ENCODE measurements at regions not wholly inside any gene's neighbourhood (a gene's known extent, or its start where the extent isn't known, plus 50 kb on each side); places are given as distances from the start of the nearest gene placed in this dataset.

DNA sequence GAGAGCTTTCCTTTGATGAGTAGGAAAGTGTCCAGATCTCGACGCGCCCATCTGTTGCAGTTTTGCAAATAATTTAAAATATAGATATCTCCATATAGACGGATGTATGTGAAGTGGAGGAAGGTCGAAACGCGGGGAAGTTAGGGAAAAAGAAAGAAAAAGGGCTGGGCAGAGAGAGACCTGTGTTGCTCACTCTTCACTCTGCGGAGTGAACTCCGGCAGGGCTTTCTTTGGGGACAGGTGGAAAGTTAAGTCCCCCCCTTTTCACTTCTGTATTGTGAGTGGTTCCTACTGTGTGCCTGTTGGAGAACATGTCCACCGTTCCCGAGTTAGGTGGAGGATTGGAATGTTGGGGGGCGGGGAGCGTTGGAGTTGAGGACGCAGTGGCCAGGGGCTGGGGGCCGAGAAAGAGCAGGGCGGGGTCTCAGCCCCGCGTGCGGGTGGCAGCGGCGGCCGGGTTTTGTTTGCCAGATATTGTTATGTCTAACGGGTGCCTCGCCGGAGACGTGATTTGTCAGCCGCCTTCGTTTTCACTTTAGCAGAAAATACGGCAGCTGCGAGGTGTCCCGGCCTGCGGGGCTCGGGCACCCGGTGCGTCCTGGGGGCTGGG, 145.1 kb upstream of the ZNF536 start (continued):
- TF ChIP-seq PRDM4 (tag by site-specific recombination; IDR thresholded peaks at IDR 0.05) (0 out of 2 replicates have a peak, but pooled peaks have one; percentile 13), ZNF660 (tag by site-specific recombination; IDR thresholded peaks at IDR 0.05) (no peak), ZNF654 (tag by site-specific recombination; IDR thresholded peaks at IDR 0.05; ENCODE audit: low read depth) (no peak), AEBP2 (tag by site-specific recombination; IDR thresholded peaks at IDR 0.05; ENCODE audit: borderline replicate concordance) (no peak), ZNF776 (tag by site-specific recombination; IDR thresholded peaks at IDR 0.05; ENCODE audit: borderline replicate concordance) (no peak), ZNF221 (tag by site-specific recombination; IDR thresholded peaks at IDR 0.05; ENCODE audit: borderline replicate concordance) (no peak), GLI2 (tag by site-specific recombination; IDR thresholded peaks at IDR 0.05; ENCODE audit: borderline replicate concordance, low read depth) (no peak), SP3 (tag by site-specific recombination; IDR thresholded peaks at IDR 0.05) (peak; percentile 44), ZNF112 (tag by site-specific recombination; IDR thresholded peaks at IDR 0.05) (no peak), ZNF623 (tag by site-specific recombination; IDR thresholded peaks at IDR 0.05) (0 out of 2 replicates have a peak, but pooled peaks have one; percentile 7), FEZF1 (tag by site-specific recombination; IDR thresholded peaks at IDR 0.05) (no peak), ZBTB7A (tag by site-specific recombination; IDR thresholded peaks at IDR 0.05; ENCODE audit: low read depth) (no peak), ZNF394 (tag by site-specific recombination; IDR thresholded peaks at IDR 0.05; ENCODE audit: borderline replicate concordance) (no peak; the same call in 1 of the 2 replicates), OVOL3 (tag by site-specific recombination; IDR thresholded peaks at IDR 0.05) (no peak), ZNF585B (tag by site-specific recombination; IDR thresholded peaks at IDR 0.05) (no peak), ZNF175 (tag by site-specific recombination; IDR thresholded peaks at IDR 0.05) (no peak), TSHZ1 (tag by site-specific recombination; IDR thresholded peaks at IDR 0.05; ENCODE audit: borderline replicate concordance) (no peak), ZBTB11 (tag by site-specific recombination; conservative IDR thresholded peaks at IDR 0.05; ENCODE audit: low read depth) (no peak)
- TF ChIP-seq, protein P1, sequence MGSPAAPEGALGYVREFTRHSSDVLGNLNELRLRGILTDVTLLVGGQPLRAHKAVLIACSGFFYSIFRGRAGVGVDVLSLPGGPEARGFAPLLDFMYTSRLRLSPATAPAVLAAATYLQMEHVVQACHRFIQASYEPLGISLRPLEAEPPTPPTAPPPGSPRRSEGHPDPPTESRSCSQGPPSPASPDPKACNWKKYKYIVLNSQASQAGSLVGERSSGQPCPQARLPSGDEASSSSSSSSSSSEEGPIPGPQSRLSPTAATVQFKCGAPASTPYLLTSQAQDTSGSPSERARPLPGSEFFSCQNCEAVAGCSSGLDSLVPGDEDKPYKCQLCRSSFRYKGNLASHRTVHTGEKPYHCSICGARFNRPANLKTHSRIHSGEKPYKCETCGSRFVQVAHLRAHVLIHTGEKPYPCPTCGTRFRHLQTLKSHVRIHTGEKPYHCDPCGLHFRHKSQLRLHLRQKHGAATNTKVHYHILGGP (tag by site-specific recombination; IDR thresholded peaks at IDR 0.05) = no peak
- TF ChIP-seq, protein P2, sequence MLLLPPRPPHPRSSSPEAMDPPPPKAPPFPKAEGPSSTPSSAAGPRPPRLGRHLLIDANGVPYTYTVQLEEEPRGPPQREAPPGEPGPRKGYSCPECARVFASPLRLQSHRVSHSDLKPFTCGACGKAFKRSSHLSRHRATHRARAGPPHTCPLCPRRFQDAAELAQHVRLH (tag by site-specific recombination; IDR thresholded peaks at IDR 0.05) = no peak
- TF ChIP-seq, protein P3, sequence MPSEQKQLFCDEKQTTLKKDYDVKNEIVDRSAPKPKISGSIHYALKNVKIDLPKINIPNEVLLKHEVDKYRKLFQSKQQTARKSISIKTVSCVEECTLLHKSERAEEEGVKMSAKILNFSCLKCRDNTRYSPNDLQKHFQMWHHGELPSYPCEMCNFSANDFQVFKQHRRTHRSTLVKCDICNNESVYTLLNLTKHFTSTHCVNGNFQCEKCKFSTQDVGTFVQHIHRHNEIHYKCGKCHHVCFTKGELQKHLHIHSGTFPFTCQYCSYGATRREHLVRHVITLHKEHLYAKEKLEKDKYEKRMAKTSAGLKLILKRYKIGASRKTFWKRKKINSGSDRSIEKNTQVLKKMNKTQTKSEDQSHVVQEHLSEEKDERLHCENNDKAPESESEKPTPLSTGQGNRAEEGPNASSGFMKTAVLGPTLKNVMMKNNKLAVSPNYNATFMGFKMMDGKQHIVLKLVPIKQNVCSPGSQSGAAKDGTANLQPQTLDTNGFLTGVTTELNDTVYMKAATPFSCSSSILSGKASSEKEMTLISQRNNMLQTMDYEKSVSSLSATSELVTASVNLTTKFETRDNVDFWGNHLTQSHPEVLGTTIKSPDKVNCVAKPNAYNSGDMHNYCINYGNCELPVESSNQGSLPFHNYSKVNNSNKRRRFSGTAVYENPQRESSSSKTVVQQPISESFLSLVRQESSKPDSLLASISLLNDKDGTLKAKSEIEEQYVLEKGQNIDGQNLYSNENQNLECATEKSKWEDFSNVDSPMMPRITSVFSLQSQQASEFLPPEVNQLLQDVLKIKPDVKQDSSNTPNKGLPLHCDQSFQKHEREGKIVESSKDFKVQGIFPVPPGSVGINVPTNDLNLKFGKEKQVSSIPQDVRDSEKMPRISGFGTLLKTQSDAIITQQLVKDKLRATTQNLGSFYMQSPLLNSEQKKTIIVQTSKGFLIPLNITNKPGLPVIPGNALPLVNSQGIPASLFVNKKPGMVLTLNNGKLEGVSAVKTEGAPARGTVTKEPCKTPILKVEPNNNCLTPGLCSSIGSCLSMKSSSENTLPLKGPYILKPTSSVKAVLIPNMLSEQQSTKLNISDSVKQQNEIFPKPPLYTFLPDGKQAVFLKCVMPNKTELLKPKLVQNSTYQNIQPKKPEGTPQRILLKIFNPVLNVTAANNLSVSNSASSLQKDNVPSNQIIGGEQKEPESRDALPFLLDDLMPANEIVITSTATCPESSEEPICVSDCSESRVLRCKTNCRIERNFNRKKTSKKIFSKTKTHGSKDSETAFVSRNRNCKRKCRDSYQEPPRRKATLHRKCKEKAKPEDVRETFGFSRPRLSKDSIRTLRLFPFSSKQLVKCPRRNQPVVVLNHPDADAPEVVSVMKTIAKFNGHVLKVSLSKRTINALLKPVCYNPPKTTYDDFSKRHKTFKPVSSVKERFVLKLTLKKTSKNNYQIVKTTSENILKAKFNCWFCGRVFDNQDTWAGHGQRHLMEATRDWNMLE (tag by site-specific recombination; conservative IDR thresholded peaks at IDR 0.05; ENCODE audit: low read depth) = no peak
